ENCODE measurements at regions not wholly inside any gene's neighbourhood (a gene's known extent, or its start where the extent isn't known, plus 50 kb on each side); places are given as distances from the start of the nearest gene placed in this dataset.

GRCh38 chr20:59508729-59509128 is 95.6 kb upstream of the PHACTR3 start:
- TF ChIP-seq, protein P1, sequence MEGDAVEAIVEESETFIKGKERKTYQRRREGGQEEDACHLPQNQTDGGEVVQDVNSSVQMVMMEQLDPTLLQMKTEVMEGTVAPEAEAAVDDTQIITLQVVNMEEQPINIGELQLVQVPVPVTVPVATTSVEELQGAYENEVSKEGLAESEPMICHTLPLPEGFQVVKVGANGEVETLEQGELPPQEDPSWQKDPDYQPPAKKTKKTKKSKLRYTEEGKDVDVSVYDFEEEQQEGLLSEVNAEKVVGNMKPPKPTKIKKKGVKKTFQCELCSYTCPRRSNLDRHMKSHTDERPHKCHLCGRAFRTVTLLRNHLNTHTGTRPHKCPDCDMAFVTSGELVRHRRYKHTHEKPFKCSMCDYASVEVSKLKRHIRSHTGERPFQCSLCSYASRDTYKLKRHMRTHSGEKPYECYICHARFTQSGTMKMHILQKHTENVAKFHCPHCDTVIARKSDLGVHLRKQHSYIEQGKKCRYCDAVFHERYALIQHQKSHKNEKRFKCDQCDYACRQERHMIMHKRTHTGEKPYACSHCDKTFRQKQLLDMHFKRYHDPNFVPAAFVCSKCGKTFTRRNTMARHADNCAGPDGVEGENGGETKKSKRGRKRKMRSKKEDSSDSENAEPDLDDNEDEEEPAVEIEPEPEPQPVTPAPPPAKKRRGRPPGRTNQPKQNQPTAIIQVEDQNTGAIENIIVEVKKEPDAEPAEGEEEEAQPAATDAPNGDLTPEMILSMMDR (IDR thresholded peaks at IDR 0.05), result no peak
- no peak for TF ChIP-seq POLR2A (IDR thresholded peaks at IDR 0.05)

Data from thyroid gland (tissue), 4 donors.